Caki2 (cell line): ENCODE measurements at regions not wholly inside any gene's neighbourhood (a gene's known extent, or its start where the extent isn't known, plus 50 kb on each side); places are given as distances from the start of the nearest gene placed in this dataset.

ENCODE experiments used
- DNase-seq: peaks from one replicate; pipeline ENCODE4 v3.0.0-alpha.2; 2015; ENCODE audit warnings: low read depth
- in situ Hi-C: cut with HindIII; loops from 2 replicates; pipeline ENCODE4 v1.10.0; 2016; ENCODE audit warnings: low sequenced_read_pairs, low pct_unique_long_range_greater_than_20kb, mixed read lengths

GRCh38 chr2:238698451-238699306 lies 149.2 kb upstream of the TWIST2 start:
- in situ Hi-C loops = no loop called here

GRCh38 chr2:238699307-238700116 lies 148.4 kb upstream of the TWIST2 start:
- in situ Hi-C loops = no loop called here
- no peak for DNase-seq

More at GRCh38 chr2:238698451-238699306, 149.2 kb upstream of the TWIST2 start:
- DNase-seq = no peak

GRCh38 chr2:238700117-238700457 lies 147.8 kb upstream of the TWIST2 start:
- in situ Hi-C loops = no loop called here
- DNase-seq = no peak

GRCh38 chr2:238700506-238701340 lies 147.2 kb upstream of the TWIST2 start:
- DNase-seq = no peak
- in situ Hi-C loops = no loop called here

GRCh38 chr2:238701341-238702206 lies 146.3 kb upstream of the TWIST2 start:
- no peak for DNase-seq
- in situ Hi-C loops = no loop called here

- in situ Hi-C loops = no loop called here
- no peak for DNase-seq
Observed at GRCh38 chr2:238702276-238703052, 145.4 kb upstream of the TWIST2 start.

- DNase-seq = no peak
- in situ Hi-C loops = no loop called here
Observed at GRCh38 chr2:238703053-238703415, 144.9 kb upstream of the TWIST2 start.

GRCh38 chr2:238703436-238703835 lies 144.4 kb upstream of the TWIST2 start:
- DNase-seq = no peak

GRCh38 chr2:238704471-238705225 lies 143.2 kb upstream of the TWIST2 start:
- in situ Hi-C loops = no loop called here
- DNase-seq = no peak

More at GRCh38 chr2:238703436-238703835, 144.4 kb upstream of the TWIST2 start:
- in situ Hi-C loops = no loop called here

- no peak for DNase-seq
- in situ Hi-C loops = no loop called here
Observed at GRCh38 chr2:238706163-238706562, 141.7 kb upstream of the TWIST2 start.

- no peak for DNase-seq
- in situ Hi-C loops = no loop called here
Observed at GRCh38 chr2:238706673-238707072, 141.2 kb upstream of the TWIST2 start.

GRCh38 chr2:238709325-238710025 lies 138.4 kb upstream of the TWIST2 start:
- in situ Hi-C loops = no loop called here
- DNase-seq = no peak

- in situ Hi-C loops = no loop called here
- DNase-seq = no peak
Observed at GRCh38 chr2:238710032-238710735, 137.7 kb upstream of the TWIST2 start.

GRCh38 chr2:238710787-238711186 lies 137.1 kb upstream of the TWIST2 start:
- in situ Hi-C loops = no loop called here
- no peak for DNase-seq

- in situ Hi-C loops = no loop called here
- no peak for DNase-seq
Observed at GRCh38 chr2:238711346-238711745, 136.5 kb upstream of the TWIST2 start.
